GM10266 (cell line): ENCODE measurements at regions not wholly inside any gene's neighbourhood (a gene's known extent, or its start where the extent isn't known, plus 50 kb on each side); places are given as distances from the start of the nearest gene placed in this dataset.

Experiments
- DNase-seq: peaks from one replicate; pipeline ENCODE4 v3.0.0; 2012; ENCODE audit errors: extremely low spot score
- TF ChIP-seq, protein P1 (sequence below): IDR thresholded peaks from 2 replicates; pipeline ENCODE4 v1.5.1; 2012; ENCODE audit warnings: mild to moderate bottlenecking, low read depth; ENCODE audit not compliant: control insufficient read depth, insufficient read depth; ENCODE audit errors: missing control alignments

DNA sequence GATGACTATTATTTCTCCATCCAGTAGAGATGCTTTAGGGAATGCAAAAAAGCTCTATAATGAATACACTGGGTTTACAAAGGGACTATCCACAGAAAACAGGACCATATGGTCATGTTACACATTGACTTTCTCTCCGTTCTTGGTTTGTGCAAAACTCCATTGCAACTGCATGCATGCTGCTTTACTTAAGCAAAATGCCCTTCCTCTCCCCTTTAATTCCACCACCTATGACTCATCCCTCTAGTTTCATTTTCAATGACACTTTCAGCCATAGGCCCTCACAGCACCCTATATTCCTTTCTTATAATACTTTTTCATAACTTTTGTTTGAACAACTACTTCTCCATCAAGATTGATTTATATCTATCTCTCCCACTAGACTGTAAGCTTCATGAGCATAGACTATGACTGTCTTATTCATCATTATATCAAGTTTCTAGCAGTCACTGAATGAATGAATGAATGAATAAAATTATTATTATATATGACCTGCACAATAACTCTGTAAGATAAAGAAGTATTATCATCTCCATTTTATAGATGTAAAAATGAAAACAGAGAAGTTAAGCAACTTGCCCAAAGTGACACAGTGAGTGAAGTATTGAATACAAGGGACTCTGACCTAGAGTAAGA, 248.9 kb downstream of the PLPP3 start:
- TF ChIP-seq, protein P1, sequence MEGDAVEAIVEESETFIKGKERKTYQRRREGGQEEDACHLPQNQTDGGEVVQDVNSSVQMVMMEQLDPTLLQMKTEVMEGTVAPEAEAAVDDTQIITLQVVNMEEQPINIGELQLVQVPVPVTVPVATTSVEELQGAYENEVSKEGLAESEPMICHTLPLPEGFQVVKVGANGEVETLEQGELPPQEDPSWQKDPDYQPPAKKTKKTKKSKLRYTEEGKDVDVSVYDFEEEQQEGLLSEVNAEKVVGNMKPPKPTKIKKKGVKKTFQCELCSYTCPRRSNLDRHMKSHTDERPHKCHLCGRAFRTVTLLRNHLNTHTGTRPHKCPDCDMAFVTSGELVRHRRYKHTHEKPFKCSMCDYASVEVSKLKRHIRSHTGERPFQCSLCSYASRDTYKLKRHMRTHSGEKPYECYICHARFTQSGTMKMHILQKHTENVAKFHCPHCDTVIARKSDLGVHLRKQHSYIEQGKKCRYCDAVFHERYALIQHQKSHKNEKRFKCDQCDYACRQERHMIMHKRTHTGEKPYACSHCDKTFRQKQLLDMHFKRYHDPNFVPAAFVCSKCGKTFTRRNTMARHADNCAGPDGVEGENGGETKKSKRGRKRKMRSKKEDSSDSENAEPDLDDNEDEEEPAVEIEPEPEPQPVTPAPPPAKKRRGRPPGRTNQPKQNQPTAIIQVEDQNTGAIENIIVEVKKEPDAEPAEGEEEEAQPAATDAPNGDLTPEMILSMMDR: no peak
- DNase-seq: no peak

DNA sequence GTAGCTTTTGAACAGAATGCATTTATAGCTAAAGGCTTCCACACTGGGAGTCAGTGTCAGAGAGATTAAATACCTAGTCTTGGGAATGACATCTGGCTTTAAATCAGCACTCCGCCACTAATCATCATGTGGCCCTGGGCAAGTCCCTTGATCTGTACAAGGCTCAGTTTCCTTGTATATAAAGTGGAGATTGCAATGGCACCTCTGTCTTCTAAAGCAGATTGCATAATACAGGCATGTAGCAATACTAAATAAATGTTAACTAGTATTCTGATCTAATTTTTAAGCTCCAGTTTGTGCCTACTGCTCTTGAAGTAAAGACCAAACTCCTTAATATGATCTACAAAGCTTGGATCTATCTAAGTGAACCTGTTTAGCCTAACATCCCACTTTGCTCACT, 249.4 kb downstream of the PLPP3 start:
- TF ChIP-seq, protein P1: no peak
- no peak for DNase-seq

DNA sequence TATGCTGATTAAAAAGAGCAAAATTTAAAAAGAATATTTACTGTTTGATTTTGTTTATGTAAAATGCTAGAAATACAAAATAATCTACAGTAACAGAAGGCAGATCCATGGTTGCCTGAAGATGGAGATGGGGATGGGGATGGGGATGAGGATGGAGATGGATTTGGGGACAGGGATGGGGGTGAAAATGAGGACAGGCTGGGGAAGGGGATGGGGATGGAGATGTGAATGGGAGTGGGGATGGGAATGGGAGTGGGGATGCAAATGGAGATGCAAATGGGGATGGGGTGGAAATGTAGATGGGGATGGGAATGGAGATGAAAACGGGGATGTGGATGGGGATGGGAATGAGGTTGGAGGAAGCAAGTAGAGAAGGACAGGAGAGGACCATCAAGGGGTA, 252.2 kb downstream of the PLPP3 start:
- DNase-seq: no peak
- TF ChIP-seq, protein P1: no peak

DNA sequence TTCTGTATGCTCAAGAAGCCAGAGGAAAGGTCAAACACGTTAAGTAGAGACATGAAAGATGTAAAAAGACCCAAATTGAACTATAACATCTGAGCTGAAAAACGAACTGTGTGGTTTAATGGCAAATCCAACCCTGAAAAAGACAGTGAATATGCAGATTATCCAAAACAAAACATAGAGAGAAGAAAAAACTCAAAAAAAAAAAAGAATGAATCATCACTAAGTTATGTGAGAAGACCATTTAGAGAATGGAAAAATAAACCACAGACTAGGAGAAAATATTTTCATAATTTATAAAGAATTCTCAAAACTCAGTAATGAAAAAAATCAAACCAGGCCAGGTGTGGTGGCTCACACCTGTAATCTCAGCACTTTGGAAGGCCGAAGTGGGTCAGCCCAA, 253.3 kb downstream of the PLPP3 start:
- TF ChIP-seq, protein P1: no peak
- no peak for DNase-seq

DNA sequence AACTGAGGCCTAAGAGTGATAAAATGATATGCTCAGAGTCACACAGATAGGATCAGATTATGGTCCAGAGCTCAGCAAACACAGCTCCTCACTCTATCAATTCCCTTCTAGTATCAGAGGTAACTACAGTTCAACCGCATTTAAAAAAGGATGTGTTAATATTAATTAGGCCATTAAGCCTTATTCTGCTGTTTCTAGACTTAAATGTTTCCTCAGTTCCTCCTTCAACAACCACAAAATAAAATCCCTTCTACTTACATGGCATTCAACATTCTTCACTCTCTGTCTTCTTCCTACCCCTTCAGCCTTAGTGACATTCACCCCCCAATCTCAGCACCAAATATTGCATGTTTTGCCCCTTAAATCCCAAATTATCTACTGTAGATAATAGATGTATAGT, 254.9 kb downstream of the PLPP3 start:
- DNase-seq: no peak
- TF ChIP-seq, protein P1: no peak

DNA sequence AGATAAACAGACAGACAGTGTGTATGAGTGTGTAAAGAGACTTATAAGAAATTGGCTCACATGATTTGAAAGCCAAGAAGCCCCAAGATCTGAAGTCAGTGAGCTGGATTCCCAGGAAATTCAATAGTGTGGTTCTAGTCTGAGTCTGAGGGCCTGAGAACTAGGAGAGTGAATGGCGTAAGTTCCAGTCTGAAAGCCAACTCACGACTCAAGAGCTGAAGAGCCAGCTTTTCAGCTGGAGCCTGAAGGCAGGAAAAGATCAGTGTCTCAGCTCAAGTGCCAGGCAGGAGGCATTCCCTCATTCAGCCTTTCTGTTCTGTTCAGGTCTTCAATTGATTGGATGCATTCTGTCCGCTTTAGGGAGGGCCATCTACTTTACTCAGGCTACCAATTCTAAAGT, 257.2 kb downstream of the PLPP3 start:
- TF ChIP-seq, protein P1: no peak
- no peak for DNase-seq

DNA sequence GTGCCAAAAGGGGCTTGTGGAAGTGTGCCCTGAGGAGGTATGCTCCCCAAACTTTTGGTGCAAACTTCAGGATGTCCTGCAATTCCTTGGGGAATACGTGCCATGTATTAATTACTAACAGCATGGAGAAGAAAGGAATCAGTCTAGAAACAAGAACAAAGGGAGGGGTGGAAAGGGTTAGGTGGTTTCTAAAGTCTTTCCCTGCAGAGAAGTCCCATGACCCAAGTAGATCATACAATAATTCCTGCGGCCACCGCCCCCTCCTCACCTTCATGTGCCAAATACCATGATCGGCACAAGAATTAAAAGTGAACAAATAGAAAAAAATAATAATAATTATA, 258.2 kb downstream of the PLPP3 start:
- DNase-seq: no peak
- TF ChIP-seq, protein P1: no peak
